CD1c-positive myeloid dendritic cell (primary cell): ENCODE measurements at regions not wholly inside any gene's neighbourhood (a gene's known extent, or its start where the extent isn't known, plus 50 kb on each side); places are given as distances from the start of the nearest gene placed in this dataset.
"Not testable (repeated sequence)": the region's sequence is repeated elsewhere in the genome, so short reads cannot be mapped to it uniquely, and the experiment has no call there.

Source experiments
- DNase-seq: peaks from one replicate; pipeline ENCODE4 v3.0.0-alpha.2; 2016; ENCODE audit errors: extremely low spot score

GRCh38 chr6:51318674-51319073 is 500.0 kb downstream of the TFAP2B start:
- DNase-seq = no peak

DNA sequence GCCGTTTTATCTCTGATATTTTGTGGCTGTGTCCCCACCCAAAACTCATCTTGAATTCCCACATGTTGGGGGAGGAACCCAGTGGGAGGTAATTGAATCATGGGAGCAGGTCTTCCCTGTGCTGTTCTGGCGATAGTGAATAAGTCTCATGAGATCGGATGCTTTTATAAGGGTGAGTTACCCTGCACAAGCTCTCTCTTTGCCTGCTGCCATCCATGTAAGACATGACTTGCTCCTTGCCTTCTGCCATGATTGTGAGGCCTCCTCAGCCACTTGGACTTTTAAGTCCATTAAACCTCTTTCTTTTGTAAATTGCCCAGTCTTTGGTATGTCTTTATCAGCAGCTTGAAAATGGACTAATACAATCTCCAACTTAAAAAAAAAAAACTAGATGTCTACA is 502.8 kb downstream of the TFAP2B start:
- not testable (repeated sequence) for DNase-seq

DNA sequence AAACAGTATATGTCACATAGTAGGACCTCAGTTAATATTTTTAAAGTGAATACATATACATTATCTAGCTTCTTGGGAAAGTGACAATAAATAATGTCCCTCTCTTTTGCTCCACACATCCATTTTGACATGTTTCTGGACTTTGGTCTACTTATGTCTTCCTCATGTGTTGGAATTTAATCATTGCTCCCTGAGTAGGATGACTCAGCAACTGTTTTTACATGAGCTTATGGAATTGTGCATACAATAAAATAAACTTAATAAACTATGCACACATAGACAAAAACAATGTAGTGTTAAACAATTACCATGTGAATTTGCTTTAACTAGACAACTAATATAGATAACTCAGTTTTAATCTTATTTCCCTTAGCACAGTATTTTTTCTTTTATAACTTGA is 503.8 kb downstream of the TFAP2B start:
- DNase-seq = no peak

DNA sequence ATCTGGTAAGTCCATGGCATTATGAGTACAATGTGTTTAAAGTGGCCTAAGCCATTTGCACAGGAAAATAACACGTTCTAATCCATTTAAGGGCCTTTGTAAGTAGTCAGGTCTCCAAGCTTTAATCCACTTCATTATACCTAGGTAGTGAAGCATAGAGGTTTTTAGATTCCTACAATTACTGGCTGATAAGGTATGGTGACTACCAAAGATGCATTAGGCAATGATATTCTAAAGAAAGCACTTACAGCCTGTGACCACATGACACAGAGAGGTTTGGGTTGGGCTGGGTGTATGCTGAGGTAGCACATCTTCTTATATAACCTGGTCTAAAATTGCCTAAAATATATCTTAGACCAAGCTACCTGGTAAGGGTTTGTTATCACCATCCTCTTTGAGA is 504.4 kb downstream of the TFAP2B start:
- DNase-seq = no peak

DNA sequence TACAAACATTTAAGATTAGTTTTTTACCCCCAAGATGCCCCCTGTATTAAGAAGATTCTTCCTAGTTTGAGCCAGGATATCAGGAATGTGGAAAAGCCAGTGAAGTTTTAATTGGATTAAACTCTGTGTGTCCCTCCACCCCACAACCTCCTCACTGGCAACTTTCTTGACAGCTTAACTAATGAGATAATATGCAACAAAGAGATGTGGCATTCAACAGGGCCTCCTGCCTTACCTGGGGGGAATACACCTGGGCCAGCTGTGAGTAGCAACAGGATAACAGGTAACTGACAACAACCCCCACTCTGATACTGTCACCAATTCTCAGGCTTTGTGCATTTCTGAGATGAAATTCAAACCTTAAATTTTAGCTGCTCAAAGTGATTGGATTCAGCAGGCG is 512.3 kb downstream of the TFAP2B start:
- DNase-seq = no peak

DNA sequence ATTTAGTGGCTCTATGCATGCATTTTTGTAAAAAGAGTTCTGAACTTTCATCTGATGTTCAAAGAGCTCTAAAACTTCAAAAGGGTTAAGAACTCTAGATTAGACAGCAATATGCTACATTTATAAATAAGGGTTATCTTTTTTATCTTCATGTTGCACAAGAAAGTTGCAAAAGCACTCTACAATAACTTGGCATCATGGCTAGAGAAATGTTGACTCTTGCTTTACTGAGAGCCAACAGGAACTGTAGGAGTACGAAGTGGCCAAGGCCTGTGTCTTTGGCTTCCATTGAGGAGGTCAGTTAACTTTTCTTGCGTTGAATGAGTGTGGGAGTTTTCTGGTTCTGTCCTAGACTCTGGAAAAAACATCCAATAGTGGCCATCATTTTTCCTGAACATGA is 516.9 kb downstream of the TFAP2B start:
- no peak for DNase-seq

DNA sequence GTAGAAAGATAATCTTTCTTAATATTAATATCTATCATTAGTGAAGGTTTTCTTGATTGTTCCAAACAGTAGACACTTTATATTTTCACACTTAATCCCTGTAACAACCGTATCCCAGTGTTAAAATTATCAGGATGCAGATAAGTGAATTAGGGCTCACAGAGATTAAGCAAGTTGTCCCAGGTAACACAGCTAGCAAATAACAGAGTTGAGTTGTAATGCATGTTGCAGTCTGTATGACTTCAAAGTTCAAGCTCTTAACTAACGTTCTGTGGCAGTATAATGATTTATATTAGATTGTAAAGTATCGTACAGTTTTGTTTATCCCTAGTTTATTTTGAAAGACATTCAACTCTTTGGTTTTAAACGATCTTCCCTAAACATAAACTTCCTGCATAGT is 517.5 kb downstream of the TFAP2B start:
- DNase-seq = no peak

DNA sequence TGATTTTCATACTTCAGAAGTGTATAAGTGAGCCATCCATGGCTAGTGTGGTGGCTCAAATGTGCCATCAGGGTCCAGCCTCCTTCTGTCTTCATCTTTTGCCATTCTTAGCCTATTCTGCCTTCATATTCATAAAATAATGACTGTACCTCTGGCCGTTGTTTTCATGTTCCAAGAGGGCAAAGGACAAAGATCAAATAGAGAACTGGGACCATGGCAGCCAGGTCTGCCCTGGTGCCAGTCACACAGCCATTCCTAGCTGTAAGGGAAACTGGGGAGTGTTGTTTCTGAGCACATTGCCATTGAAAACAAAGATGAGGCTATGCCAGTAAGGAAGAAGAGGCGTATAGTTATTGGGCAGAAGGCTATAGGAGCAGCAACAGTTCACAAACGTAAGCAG is 518.6 kb downstream of the TFAP2B start:
- DNase-seq = no peak

DNA sequence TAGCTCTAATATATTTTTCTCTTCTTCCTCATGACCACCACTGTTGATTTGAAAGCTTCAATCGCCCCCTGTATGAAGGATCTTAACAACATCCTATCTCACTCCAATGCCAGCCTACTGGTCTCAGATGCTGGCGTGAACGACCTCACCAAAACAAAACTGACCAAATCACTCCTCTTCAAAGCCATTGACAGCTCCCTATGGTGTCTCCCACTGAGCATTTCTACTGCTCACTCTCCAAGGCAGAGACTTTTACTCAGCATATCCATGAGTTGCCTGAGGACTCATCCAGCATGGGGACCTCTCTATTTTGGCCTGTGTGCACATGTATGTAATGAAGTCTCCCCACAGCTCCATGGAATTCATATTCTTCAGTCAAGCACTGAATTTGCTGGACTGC is 520.4 kb downstream of the TFAP2B start:
- DNase-seq = no peak

- no peak for DNase-seq
Measured at GRCh38 chr6:51339728-51340127, 521.1 kb downstream of the TFAP2B start.

DNA sequence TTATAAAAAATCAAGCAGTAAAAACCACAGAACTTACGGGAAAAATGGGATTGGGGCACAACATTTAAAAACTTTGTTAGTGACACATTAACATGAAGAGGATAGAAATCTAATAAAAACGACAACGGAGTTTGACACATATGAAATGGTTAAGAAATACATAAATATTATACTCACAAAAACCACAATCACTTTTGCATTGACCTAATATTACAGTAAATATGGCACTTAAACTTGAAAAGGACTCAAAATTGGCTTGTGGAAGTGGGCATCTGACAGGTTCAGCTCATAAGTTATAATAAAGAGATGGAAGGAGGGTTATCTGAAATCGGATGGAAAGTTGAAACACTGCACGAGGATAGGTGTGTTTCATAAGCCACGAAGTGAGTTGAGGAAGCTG is 523.7 kb downstream of the TFAP2B start:
- DNase-seq = no peak

GRCh38 chr6:51349857-51350256 is 531.2 kb downstream of the TFAP2B start:
- DNase-seq = no peak

DNA sequence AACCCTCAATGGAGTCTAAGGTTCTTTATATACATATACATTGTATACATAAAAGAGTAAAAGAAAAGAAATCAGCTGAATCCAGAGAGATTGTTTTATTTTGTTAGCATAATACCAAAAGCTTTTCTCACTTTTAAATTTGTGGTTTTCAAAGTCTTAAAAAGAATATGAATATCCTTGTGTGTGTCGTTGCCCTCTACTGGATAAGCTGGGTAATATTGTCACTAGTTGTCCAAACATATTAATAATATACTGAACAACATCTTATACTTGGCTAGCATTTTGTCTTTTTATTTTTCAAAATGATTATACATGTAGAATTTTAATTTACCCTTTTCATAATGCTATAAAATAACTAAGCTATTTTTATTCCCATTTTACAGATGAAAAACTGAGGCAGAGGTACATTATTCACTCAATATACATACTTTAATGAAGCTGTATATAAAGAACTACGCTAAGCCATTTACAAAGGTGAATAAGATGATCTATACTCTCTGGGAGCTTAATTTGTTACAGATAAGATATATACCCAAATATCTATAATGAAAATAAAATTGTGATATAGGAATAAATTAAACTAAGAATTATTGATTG is 531.7 kb downstream of the TFAP2B start:
- DNase-seq = peak; percentile 30

DNA sequence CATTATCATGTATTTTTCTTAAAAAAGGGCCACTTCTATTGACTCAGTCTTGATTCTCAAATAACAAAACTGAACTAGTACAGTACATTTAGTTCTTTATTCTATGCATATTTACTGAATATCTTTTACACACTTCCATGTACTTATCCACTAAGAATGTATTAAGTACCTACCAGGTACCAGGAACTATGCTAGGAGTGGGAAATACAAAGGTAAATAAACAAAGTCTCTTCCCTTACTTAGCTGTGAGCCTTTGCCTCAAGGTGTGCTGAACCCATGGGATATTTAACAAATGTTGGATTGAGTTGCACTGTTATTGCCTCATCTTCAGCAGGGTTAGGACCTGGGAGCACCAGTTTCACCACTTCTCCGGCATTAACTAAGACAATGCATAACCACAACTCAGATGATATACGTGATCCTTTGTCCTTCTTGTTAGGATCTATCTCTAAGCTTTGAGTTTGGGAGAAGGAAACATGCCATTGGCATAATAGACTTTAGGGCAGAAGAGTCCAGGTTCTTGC is 533.9 kb downstream of the TFAP2B start:
- no peak for DNase-seq

GRCh38 chr6:51360287-51360686 is 541.6 kb downstream of the TFAP2B start:
- DNase-seq = no peak

- no peak for DNase-seq
Measured at GRCh38 chr6:51365566-51365965, 546.9 kb downstream of the TFAP2B start.

DNA sequence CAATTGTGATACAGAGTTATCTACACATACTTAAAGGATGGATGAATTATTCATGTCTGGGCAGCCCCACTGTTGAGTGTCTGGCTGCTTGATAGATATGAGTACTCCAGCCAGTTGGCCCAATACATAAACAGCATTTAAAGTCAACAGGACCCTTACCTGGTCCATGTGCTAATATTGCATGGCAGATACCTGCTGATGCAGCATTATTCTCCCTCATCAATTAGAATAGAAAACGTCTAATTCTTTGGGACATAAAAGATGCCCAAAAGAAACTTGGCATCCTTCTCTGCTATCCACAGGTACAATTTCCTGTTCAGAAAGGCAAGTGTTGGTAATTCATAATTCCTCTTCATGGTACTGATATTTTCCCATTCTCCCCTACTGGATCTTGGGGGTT is 550.8 kb downstream of the TFAP2B start:
- DNase-seq = no peak

DNA sequence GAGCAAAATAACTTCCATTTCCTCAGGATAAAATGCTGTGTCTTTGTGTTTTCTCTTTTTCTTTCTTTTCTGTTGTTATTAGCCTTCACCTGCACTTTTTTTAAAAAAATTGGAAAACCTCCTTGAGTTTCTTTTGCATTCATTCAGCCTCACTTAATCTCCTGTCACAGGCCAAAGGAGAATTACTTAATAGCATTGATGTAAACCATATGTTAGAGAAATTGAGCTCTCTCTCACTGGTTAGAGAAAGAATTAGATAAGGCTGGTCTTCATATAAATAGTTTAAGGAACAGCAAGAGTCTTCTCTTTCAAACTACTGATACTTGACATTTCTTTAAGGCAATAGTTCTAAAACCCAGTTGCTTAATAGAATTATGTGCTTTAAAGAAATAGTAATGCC is 564.2 kb downstream of the TFAP2B start:
- no peak for DNase-seq

GRCh38 chr6:51384736-51385135 is 566.1 kb downstream of the TFAP2B start:
- no peak for DNase-seq

GRCh38 chr6:51386347-51386836 is 567.7 kb downstream of the TFAP2B start:
- no peak for DNase-seq

- no peak for DNase-seq
Measured at GRCh38 chr6:51387907-51388306, 569.2 kb downstream of the TFAP2B start.

- DNase-seq = no peak
Measured at GRCh38 chr6:51394061-51394460, 575.4 kb downstream of the TFAP2B start.

GRCh38 chr6:51396583-51396982 is 577.9 kb downstream of the TFAP2B start:
- no peak for DNase-seq

DNA sequence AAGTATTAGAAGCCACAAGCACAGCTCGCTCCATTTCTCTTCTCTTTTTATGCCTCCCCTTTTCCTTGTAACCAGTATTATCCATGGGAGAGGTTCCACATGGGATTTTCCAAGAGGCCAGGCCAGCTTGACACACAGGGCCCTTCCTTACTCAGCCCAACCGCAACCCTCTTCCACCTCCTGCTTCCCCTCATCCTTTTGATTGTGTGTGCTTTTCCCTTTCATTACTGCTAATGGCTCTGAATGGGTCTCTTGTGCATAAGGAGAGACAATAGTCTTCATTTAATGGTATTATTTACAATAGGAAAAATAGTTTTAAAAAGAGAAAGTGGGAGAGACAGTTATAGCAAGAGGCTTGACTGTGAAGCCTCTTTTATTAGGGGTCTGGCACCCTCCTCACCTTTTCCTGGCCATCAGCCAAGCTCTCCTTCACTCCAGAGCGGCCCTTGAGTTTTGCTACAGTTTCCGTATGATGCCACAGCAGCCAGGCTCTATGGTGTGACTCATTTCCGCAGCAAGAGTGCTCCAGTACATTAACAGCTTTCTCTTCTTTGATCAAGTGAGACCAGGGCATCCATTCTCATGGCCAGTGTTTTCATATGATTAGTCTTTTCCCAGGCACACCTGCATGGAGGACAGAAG is 579.5 kb downstream of the TFAP2B start:
- no peak for DNase-seq
